GM18511 (cell line): ENCODE measurements at regions not wholly inside any gene's neighbourhood (a gene's known extent, or its start where the extent isn't known, plus 50 kb on each side); places are given as distances from the start of the nearest gene placed in this dataset.

ENCODE experiments used
- ATAC-seq: cut with Tn5 transposase; IDR thresholded peaks from one replicate; pipeline ENCODE4 v1.9.1; 2021; ENCODE audit warnings: mild to moderate bottlenecking, moderate library complexity; ENCODE audit not compliant: unreplicated experiment

GRCh38 chr7:45235905-45236304, 78.3 kb downstream of the RAMP3 start:
- no peak for ATAC-seq

DNA sequence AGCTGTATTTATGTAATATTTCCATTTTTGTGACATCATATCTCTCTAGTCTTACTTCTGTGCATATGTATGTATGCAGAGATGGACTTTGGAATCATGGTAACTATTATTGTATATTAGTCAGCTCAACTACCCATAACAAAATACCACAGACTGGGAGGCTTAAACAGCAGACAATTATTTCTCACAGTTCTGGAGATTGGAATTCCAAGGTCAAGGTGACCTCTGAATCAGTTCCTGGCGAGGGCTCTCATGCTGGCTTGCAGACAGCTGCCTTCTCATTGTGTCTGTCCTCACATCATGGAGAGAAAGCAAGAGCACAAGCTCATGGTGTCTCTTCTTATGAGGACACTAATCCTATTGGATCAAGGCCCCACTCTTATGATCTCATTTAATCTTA, 79.1 kb downstream of the RAMP3 start:
- no peak for ATAC-seq

DNA sequence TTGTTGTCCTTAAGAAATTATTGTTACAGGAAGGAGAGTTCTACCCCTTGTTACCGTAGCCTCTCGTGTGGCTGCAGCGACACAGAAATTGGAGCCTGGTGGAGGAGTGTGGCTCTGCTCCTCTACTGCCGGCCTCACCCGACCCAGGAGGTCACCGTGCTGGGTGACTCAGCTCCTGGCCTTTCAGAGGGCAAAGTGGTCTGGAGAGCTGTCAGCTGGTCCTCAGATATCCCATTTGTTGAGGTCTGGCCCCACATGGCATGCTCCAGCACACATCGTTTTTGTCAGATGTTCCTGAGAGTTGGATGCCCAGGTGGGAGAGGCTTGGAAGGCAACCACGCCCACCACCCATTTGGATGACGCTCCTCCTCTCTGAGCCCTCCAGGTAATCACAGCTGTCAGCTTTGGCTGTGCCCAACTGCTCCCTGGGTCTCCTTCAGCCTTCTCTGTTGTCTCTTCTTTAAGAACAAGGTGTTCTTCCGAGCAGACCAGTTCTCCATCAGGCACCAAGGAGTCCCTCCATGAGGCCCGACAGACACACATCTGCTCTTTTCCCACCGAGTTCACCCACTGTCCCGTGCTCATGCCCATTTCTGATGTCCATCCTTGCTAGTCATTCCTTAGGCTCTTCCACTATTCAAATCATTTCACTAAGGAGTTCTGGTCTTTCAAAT, 80.3 kb downstream of the RAMP3 start:
- ATAC-seq = no peak

DNA sequence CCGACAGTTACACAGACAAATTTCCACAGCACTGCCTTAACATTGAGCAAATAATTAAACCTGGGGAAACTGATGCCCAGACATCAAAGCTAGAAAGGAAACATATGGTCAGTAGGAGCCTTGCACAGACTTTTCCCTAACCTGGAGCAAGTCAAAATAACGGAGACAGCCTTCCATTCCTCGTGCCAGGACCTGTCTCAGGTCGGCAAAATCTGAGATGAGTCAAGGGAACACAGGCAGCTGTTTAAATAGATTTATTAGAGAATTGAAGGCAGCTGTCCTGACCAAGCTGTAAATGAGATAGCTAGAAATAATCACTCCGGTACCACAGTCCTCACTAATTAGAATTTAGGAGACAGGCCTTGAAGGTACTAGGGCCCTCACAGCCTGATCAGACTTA, 81.2 kb downstream of the RAMP3 start:
- no peak for ATAC-seq

DNA sequence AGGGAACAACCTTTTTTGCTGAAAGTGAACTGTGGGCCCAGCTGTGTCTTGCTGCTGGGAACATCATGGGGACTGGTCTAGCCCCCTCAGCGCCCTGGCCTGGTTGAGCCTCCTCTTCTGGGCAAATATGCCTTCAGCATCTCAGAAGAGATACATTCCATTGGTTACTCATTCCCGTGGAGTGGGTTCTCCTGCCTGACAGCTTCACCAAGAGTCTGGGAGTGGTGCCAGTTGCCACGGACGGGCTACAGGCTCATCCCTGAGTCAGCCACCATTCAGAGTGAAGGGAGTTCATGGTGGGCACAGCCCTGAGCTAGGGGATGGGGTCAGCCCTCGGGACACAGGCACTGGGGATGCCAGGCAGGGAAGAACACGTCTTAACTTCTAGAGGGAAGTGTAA, 81.9 kb downstream of the RAMP3 start:
- ATAC-seq = no peak

DNA sequence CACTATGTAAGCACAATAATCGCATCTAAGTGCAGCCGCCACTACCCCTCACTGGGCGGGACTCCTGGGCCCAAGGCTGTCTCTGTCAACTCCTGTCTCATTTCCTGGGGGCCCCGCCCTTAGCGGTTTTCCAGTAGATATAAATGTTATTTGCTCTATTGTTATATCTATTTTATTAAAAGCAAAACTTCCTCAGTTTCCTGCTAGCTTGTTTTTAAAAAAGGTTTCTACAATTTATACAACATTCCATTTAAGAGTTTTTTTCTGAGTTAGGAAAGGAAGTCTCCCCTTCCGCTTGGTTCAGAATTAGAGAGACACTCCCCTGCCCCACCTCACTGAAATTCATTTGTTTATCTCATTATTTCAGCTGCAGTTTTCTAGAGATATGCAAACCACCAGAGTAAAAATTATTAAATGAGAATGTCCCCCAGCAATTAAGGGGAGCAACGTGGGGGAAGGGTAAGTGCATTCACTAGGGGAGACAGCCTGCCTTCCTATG, 82.7 kb downstream of the RAMP3 start:
- no peak for ATAC-seq

GRCh38 chr7:45240926-45241325, 83.3 kb downstream of the RAMP3 start:
- ATAC-seq = no peak

- ATAC-seq = no peak
Observed at GRCh38 chr7:45241339-45242109, 83.9 kb downstream of the RAMP3 start.

GRCh38 chr7:45242261-45242660, 84.7 kb downstream of the RAMP3 start:
- ATAC-seq = no peak

DNA sequence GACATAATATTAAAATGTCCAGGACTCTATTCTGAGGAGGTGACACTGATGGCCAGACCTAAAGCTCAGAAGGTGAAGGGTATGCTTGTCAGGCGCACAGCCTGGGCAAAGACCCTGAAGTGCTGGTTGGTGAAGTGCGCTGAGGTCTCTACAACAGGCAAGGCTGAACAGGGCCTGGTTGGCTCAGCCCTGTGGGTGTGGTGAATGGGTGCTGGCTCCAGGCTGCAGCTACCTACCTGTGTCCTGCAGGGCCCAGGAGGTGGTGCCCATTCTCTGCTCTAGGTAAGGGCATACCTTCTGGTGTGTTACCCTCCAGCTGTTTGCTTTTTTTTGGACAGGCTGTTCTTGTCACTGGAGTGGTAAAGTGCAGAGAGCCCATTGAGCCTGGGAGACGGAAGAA, 85.1 kb downstream of the RAMP3 start:
- ATAC-seq = no peak

DNA sequence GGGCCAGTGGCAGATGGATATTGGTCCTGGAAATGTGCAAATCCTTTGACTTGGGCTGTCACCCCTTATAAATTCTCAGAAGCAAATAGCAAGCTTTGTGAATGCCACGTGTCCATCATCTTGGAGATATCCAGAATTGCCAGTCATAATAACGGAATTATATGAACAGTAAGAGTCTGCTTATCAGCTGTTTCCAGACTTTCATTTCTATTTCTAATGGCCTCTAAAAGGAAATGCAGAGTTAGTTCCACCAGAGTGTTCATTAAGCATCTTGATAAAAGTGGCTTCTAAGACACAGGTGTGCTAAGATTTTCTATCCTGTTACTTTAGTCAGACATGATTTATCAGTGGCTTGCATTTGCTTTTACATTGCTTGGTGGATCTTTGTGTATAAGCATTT, 87.4 kb downstream of the RAMP3 start:
- no peak for ATAC-seq

GRCh38 chr7:45246339-45246738, 88.7 kb downstream of the RAMP3 start:
- no peak for ATAC-seq

DNA sequence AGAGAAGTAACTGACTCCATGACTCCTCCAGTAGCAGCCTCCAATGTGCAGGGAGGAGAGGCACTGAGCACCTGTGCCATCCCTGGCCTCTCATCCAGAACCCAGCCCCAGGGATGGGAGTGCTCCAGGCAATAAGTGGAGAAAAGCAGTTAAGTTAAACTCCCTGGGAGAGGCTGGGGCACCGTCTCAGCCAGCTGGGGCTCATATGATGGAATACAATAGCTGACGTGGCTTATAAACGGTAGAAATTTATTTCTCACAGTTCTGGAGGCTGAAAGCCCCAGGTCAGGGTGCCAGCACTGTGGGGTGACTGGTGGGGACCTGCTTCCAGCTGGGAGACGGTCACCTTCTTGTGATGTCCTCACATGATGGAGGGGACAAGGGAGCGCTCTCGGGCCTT, 94.7 kb downstream of the RAMP3 start:
- ATAC-seq = no peak

DNA sequence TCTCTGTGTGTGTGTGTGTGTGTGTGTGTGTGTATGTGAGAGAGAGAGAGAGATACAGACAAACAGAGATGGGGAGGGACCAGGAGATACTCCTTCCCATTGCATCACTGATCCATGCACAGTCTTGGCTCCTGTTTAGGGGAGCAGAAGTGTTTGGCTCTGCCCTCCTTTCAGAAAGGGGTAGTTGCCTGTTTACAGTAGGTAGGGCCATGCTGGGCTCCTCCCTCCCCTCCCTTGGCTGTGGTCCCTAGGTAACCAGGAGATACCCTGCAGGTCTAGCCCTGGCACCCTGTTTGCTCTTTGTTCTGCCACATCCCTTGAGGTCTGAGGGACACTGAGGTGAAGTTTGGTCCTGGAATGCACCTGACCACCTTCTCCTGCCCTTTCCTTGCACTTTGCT, 95.3 kb downstream of the RAMP3 start:
- ATAC-seq = no peak

- no peak for ATAC-seq
Observed at GRCh38 chr7:45253368-45253767, 95.8 kb downstream of the RAMP3 start.

- ATAC-seq = no peak
Observed at GRCh38 chr7:45255187-45255586, 97.6 kb downstream of the RAMP3 start.

GRCh38 chr7:45256309-45256708, 98.7 kb downstream of the RAMP3 start:
- no peak for ATAC-seq

- no peak for ATAC-seq
Observed at GRCh38 chr7:45256775-45257174, 99.2 kb downstream of the RAMP3 start.

GRCh38 chr7:45257284-45257683, 99.7 kb downstream of the RAMP3 start:
- no peak for ATAC-seq

- ATAC-seq = no peak
Observed at GRCh38 chr7:45258533-45259226, 101.1 kb downstream of the RAMP3 start.

GRCh38 chr7:45259227-45259596, 101.6 kb downstream of the RAMP3 start:
- ATAC-seq = no peak
